ENCODE measurements at regions not wholly inside any gene's neighbourhood (a gene's known extent, or its start where the extent isn't known, plus 50 kb on each side); places are given as distances from the start of the nearest gene placed in this dataset.
A peak's percentile ranks its signal among the peaks of the same experiment; 100 is the strongest.

DNA sequence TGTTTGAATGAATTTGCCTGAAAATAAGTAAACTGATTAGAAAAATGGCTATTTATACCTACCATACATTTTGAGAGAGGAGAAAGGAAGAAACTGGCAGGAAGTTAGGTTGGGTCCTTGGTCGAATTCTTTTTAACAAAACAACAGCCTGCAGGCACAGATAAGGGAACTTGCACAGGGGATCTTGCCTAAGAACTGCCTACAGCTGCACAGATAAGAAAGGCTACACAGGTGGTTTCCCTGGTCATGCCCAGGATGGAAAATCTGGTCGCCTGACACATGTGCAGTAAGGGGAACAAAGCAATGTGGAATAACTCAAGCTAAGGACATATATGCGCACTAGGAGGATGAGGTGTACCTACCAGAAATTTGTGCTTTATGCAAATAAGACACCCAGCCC lies 732.1 kb upstream of the POT1 start:
- 0% methylated on average over 1 of the region's 3 CpGs for WGBS (ENCODE audit: insufficient coverage)
- ATAC-seq (replicated peaks in 1 of 4), result no peak
- peaks cover 8% of the 10 kb centered on the region in 3 donors for H3K9me3 Mint-ChIP-seq
- Histone ChIP-seq H3K4me1 (ENCODE audit: control insufficient read depth in 1 of 2, extremely low read depth in 1 of 2, insufficient read depth in 2 of 2, low read length in 2 of 2) (no peaks in the 10 kb centered on the region), H3K36me3 (ENCODE audit: control insufficient read depth in 2 of 2, extremely low read depth in 1 of 2, insufficient read depth in 1 of 2, low read length in 1 of 2) (no peaks in the 10 kb centered on the region), H3K27ac (ENCODE audit: low read length) (no peak overlapping the region), H3K9me3 (no peaks in the 10 kb centered on the region), H3K4me3 (ENCODE audit: control insufficient read depth in 1 of 2, extremely low read depth in 1 of 2, low read length in 1 of 2) (no peak overlapping the region), H3K27me3 (replicated peaks in 1 of 2; ENCODE audit: control insufficient read depth in 2 of 2, extremely low read depth in 1 of 2, insufficient read depth in 2 of 2, low read length in 1 of 2) (no peaks in the 10 kb centered on the region)
- ChIA-PET POLR2A (no interaction called here), CTCF (no interaction called here)
- no peak overlapping the region for H3K4me3 Mint-ChIP-seq
- no peaks in the 10 kb centered on the region for H3K36me3 Mint-ChIP-seq
- no peaks in the 10 kb centered on the region for H3K27me3 Mint-ChIP-seq
- H3K27ac Mint-ChIP-seq, result no peak overlapping the region
- peak in 1 of 35 experiments; percentile 0 for DNase-seq
- H3K4me1 Mint-ChIP-seq, result no peaks in the 10 kb centered on the region

DNA sequence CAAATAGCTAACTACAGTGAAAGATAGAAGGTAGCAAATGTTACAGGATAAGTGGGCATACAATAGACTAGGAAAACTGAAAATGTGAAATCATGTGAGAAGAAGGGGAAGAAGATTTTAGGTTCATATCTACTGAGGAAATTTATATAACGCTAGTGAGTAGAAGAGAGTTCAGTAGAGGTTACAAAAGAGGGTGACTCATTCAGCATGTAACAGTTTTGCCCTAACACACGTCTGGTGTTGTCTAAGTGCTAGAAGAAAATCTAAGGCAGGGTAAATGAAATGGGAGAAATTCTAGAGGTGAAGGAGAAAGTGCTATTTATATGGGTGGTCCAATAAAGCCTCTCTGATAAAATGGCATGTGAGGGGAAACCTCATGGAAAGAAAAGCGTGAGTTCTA lies 731.4 kb upstream of the POT1 start:
- POLR2A ChIA-PET, result no interaction called here
- Histone ChIP-seq H3K9me3 (no peaks in the 10 kb centered on the region), H3K4me1 (ENCODE audit: control insufficient read depth in 1 of 2, extremely low read depth in 1 of 2, insufficient read depth in 2 of 2, low read length in 2 of 2) (no peaks in the 10 kb centered on the region), H3K27me3 (replicated peaks in 1 of 2; ENCODE audit: control insufficient read depth in 2 of 2, extremely low read depth in 1 of 2, insufficient read depth in 2 of 2, low read length in 1 of 2) (no peaks in the 10 kb centered on the region), H3K36me3 (ENCODE audit: control insufficient read depth in 2 of 2, extremely low read depth in 1 of 2, insufficient read depth in 1 of 2, low read length in 1 of 2) (no peaks in the 10 kb centered on the region), H3K27ac (ENCODE audit: low read length) (no peak overlapping the region), H3K4me3 (ENCODE audit: control insufficient read depth in 1 of 2, extremely low read depth in 1 of 2, low read length in 1 of 2) (no peak overlapping the region)
- no peak for DNase-seq
- Mint-ChIP-seq H3K4me3 (no peak overlapping the region), H3K36me3 (no peaks in the 10 kb centered on the region), H3K27me3 (no peaks in the 10 kb centered on the region), H3K27ac (no peak overlapping the region), H3K4me1 (no peaks in the 10 kb centered on the region), H3K9me3 (peaks cover 8% of the 10 kb centered on the region in 3 donors)
- ATAC-seq (replicated peaks in 1 of 4), result no peak
- 90% methylated on average over 3 of the region's 3 CpGs for WGBS (ENCODE audit: insufficient coverage)
- CTCF ChIA-PET, result no interaction called here

GRCh38 chr7:125654076-125654475 lies 724.5 kb upstream of the POT1 start:
- no peak for ATAC-seq (replicated peaks in 1 of 4)
- H3K4me1 Mint-ChIP-seq, result no peaks in the 10 kb centered on the region
- ChIA-PET CTCF (no interaction called here), POLR2A (no interaction called here)
- no peak for DNase-seq
- no peaks in the 10 kb centered on the region for H3K36me3 Mint-ChIP-seq
- Histone ChIP-seq H3K36me3 (ENCODE audit: control insufficient read depth in 2 of 2, extremely low read depth in 1 of 2, insufficient read depth in 1 of 2, low read length in 1 of 2) (no peaks in the 10 kb centered on the region), H3K27me3 (replicated peaks in 1 of 2; ENCODE audit: control insufficient read depth in 2 of 2, extremely low read depth in 1 of 2, insufficient read depth in 2 of 2, low read length in 1 of 2) (no peaks in the 10 kb centered on the region), H3K4me1 (ENCODE audit: control insufficient read depth in 1 of 2, extremely low read depth in 1 of 2, insufficient read depth in 2 of 2, low read length in 2 of 2) (no peaks in the 10 kb centered on the region), H3K27ac (ENCODE audit: low read length) (no peak overlapping the region), H3K9me3 (no peaks in the 10 kb centered on the region), H3K4me3 (ENCODE audit: control insufficient read depth in 1 of 2, extremely low read depth in 1 of 2, low read length in 1 of 2) (no peak overlapping the region)
- no peak overlapping the region for H3K4me3 Mint-ChIP-seq
- no peak overlapping the region for H3K27ac Mint-ChIP-seq
- no CpG with 5 or more reads among the region's 1 CpG for WGBS (ENCODE audit: insufficient coverage)
- peaks cover 9 to 18% (median 10%) of the 10 kb centered on the region in 3 donors for H3K9me3 Mint-ChIP-seq
- no peaks in the 10 kb centered on the region for H3K27me3 Mint-ChIP-seq

GRCh38 chr7:125651823-125652528 lies 722.4 kb upstream of the POT1 start:
- Mint-ChIP-seq H3K4me1 (no peaks in the 10 kb centered on the region), H3K4me3 (no peak overlapping the region), H3K9me3 (peaks cover 16 to 19% (median 16%) of the 10 kb centered on the region in 3 donors), H3K36me3 (no peaks in the 10 kb centered on the region), H3K27me3 (no peaks in the 10 kb centered on the region), H3K27ac (no peak overlapping the region)
- Histone ChIP-seq H3K27me3 (replicated peaks in 1 of 2; ENCODE audit: control insufficient read depth in 2 of 2, extremely low read depth in 1 of 2, insufficient read depth in 2 of 2, low read length in 1 of 2) (no peaks in the 10 kb centered on the region), H3K9me3 (no peaks in the 10 kb centered on the region), H3K36me3 (ENCODE audit: control insufficient read depth in 2 of 2, extremely low read depth in 1 of 2, insufficient read depth in 1 of 2, low read length in 1 of 2) (no peaks in the 10 kb centered on the region), H3K4me3 (ENCODE audit: control insufficient read depth in 1 of 2, extremely low read depth in 1 of 2, low read length in 1 of 2) (no peak overlapping the region), H3K4me1 (ENCODE audit: control insufficient read depth in 1 of 2, extremely low read depth in 1 of 2, insufficient read depth in 2 of 2, low read length in 2 of 2) (no peaks in the 10 kb centered on the region), H3K27ac (ENCODE audit: low read length) (no peak overlapping the region)
- ChIA-PET POLR2A (no interaction called here), CTCF (no interaction called here)
- WGBS (ENCODE audit: insufficient coverage), result 62% methylated on average over 4 of the region's 8 CpGs
- ATAC-seq (replicated peaks in 1 of 4) (no peak), DNase-seq (no peak)

DNA sequence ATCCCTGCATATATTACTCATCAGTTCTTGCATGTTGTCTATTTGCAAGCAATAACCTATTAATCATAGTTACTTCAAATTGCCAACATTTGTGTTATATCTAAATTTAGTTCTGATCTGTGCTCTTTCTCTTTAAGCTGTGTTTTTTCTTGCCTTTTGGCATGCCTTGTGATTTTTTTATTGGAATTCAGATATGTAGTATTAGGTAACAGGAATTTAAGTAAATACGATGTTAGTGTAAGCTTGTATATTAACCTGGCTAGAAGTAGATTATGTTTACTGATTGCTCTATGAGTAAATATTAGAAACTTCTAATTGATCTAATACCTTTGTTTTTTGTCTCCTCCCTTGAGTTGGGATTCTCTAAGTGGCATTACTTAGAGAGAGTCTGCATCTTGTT lies 718.9 kb upstream of the POT1 start:
- no peaks in the 10 kb centered on the region for H3K27me3 Mint-ChIP-seq
- H3K27ac Mint-ChIP-seq, result no peak overlapping the region
- CTCF ChIA-PET, result no interaction called here
- Histone ChIP-seq H3K27me3 (replicated peaks in 1 of 2; ENCODE audit: control insufficient read depth in 2 of 2, extremely low read depth in 1 of 2, insufficient read depth in 2 of 2, low read length in 1 of 2) (no peaks in the 10 kb centered on the region), H3K27ac (ENCODE audit: low read length) (no peak overlapping the region), H3K36me3 (ENCODE audit: control insufficient read depth in 2 of 2, extremely low read depth in 1 of 2, insufficient read depth in 1 of 2, low read length in 1 of 2) (no peaks in the 10 kb centered on the region), H3K4me1 (ENCODE audit: control insufficient read depth in 1 of 2, extremely low read depth in 1 of 2, insufficient read depth in 2 of 2, low read length in 2 of 2) (no peaks in the 10 kb centered on the region), H3K4me3 (ENCODE audit: control insufficient read depth in 1 of 2, extremely low read depth in 1 of 2, low read length in 1 of 2) (no peak overlapping the region), H3K9me3 (no peaks in the 10 kb centered on the region)
- ATAC-seq (replicated peaks in 1 of 4) (no peak), DNase-seq (no peak)
- no CpG with 5 or more reads among the region's 1 CpG for whole genome bisulfite sequencing (ENCODE audit: insufficient coverage)
- H3K4me1 Mint-ChIP-seq, result no peaks in the 10 kb centered on the region
- POLR2A ChIA-PET, result no interaction called here
- H3K4me3 Mint-ChIP-seq, result no peak overlapping the region
- H3K36me3 Mint-ChIP-seq, result no peaks in the 10 kb centered on the region
- peaks cover 18 to 21% (median 21%) of the 10 kb centered on the region in 3 donors for H3K9me3 Mint-ChIP-seq

DNA sequence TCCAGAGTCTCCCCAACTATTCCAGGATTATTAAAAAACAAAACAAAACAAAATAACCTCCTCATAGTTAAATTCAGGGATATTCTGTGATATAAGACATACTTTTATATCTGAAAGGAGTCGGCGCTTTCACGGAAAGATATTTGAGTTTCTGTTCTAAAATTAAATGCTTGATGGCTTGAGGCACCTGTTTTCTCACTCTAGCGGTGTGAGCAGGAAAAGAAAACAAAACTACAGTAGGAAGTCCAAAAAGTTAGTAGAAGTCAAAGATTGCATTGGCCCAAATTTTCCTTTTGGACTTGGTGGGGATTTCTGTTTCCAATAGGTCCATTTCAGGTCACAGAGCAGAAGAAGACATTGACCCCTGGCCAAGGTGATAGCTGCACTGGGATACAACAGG lies 716.1 kb upstream of the POT1 start:
- Histone ChIP-seq H3K27ac (ENCODE audit: low read length) (no peak overlapping the region), H3K9me3 (no peaks in the 10 kb centered on the region), H3K4me1 (ENCODE audit: control insufficient read depth in 1 of 2, extremely low read depth in 1 of 2, insufficient read depth in 2 of 2, low read length in 2 of 2) (no peaks in the 10 kb centered on the region), H3K27me3 (replicated peaks in 1 of 2; ENCODE audit: control insufficient read depth in 2 of 2, extremely low read depth in 1 of 2, insufficient read depth in 2 of 2, low read length in 1 of 2) (no peaks in the 10 kb centered on the region), H3K36me3 (ENCODE audit: control insufficient read depth in 2 of 2, extremely low read depth in 1 of 2, insufficient read depth in 1 of 2, low read length in 1 of 2) (no peaks in the 10 kb centered on the region), H3K4me3 (ENCODE audit: control insufficient read depth in 1 of 2, extremely low read depth in 1 of 2, low read length in 1 of 2) (no peak overlapping the region)
- H3K27ac Mint-ChIP-seq, result no peak overlapping the region
- POLR2A ChIA-PET, result no interaction called here
- DNase-seq (no peak), ATAC-seq (replicated peaks in 1 of 4) (no peak)
- WGBS (ENCODE audit: insufficient coverage), result 60% methylated on average over 1 of the region's 4 CpGs
- H3K4me1 Mint-ChIP-seq, result no peaks in the 10 kb centered on the region
- CTCF ChIA-PET, result interaction anchor here in 1 of 2 donors (0.6 kb wide), 1 partner anchor 19 kb away, joined by 7 read pairs; no protein-coding TSS in a partner anchor
- no peaks in the 10 kb centered on the region for H3K27me3 Mint-ChIP-seq
- no peak overlapping the region for H3K4me3 Mint-ChIP-seq
- no peaks in the 10 kb centered on the region for H3K36me3 Mint-ChIP-seq
- H3K9me3 Mint-ChIP-seq, result peaks cover 16 to 24% (median 16%) of the 10 kb centered on the region in 3 donors

DNA sequence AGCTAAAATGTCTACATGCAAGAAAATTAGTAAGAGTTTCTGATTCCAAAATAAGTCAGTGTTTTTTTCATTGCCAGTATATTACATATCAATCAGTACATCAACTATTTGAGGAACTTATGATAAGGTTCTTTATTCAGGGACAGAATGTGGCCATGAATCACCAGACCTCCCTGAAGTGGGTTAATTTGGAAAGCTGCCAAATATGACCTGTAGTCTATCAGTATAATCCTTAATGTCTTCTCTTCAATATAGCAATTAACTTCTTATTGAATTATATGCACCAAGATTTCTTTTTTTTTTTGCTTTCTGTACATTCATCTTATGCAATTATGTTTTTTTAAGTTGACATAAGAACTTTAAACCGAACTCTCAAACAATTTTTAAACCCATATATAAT lies 714.5 kb upstream of the POT1 start:
- CTCF ChIA-PET, result no interaction called here
- H3K27ac ChIP-seq (ENCODE audit: low read length), result no peak overlapping the region
- WGBS (ENCODE audit: insufficient coverage), result no CpG with 5 or more reads among the region's 1 CpG
- H3K4me3 ChIP-seq (ENCODE audit: control insufficient read depth in 1 of 2, extremely low read depth in 1 of 2, low read length in 1 of 2), result no peak overlapping the region
- H3K4me1 Mint-ChIP-seq, result no peaks in the 10 kb centered on the region
- H3K4me3 Mint-ChIP-seq, result no peak overlapping the region
- H3K9me3 ChIP-seq, result no peaks in the 10 kb centered on the region
- H3K27ac Mint-ChIP-seq, result no peak overlapping the region
- H3K9me3 Mint-ChIP-seq, result peaks cover 11 to 28% (median 20%) of the 10 kb centered on the region in 3 donors
- H3K36me3 Mint-ChIP-seq, result no peaks in the 10 kb centered on the region
- H3K27me3 Mint-ChIP-seq, result no peaks in the 10 kb centered on the region
- H3K4me1 ChIP-seq (ENCODE audit: control insufficient read depth in 1 of 2, extremely low read depth in 1 of 2, insufficient read depth in 2 of 2, low read length in 2 of 2), result no peaks in the 10 kb centered on the region
- ATAC-seq (replicated peaks in 1 of 4), result no peak
- DNase-seq, result no peak
- POLR2A ChIA-PET, result no interaction called here
- no peaks in the 10 kb centered on the region for H3K27me3 ChIP-seq (replicated peaks in 1 of 2; ENCODE audit: control insufficient read depth in 2 of 2, extremely low read depth in 1 of 2, insufficient read depth in 2 of 2, low read length in 1 of 2)
- no peaks in the 10 kb centered on the region for H3K36me3 ChIP-seq (ENCODE audit: control insufficient read depth in 2 of 2, extremely low read depth in 1 of 2, insufficient read depth in 1 of 2, low read length in 1 of 2)
